ENCODE measurements at regions not wholly inside any gene's neighbourhood (a gene's known extent, or its start where the extent isn't known, plus 50 kb on each side); places are given as distances from the start of the nearest gene placed in this dataset.

DNA sequence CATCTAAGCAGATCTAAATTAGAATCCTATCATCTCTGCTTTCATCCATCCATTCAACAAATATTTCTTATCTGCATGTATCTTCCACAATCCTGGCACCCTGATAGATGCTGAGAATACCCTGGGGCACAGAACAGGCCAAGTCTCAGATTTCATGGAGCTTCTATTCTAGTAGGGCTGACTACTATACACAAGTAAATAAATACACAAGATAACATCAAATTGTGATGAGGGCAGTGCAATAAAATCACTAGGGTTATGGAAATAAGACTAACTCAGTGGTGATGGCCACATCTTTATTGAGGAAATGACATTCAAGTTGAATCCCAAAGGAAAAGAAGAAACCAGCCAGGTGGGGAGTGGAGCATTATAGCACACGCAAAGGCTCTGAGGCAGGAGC lies 138.4 kb upstream of the GLRA1 start:
- no peak for ATAC-seq
- Histone ChIP-seq H3K9me3 (no peaks in the 10 kb centered on the region), H3K4me1 (ENCODE audit: low read depth) (no peaks in the 10 kb centered on the region), H3K36me3 (ENCODE audit: low read depth) (no peaks in the 10 kb centered on the region), H3K4me3 (no peak overlapping the region)
- intact Hi-C loops (cut with DNase I, micrococcal nuclease) = no loop called here
- DNase-seq = no peak
- TF ChIP-seq, protein P1, sequence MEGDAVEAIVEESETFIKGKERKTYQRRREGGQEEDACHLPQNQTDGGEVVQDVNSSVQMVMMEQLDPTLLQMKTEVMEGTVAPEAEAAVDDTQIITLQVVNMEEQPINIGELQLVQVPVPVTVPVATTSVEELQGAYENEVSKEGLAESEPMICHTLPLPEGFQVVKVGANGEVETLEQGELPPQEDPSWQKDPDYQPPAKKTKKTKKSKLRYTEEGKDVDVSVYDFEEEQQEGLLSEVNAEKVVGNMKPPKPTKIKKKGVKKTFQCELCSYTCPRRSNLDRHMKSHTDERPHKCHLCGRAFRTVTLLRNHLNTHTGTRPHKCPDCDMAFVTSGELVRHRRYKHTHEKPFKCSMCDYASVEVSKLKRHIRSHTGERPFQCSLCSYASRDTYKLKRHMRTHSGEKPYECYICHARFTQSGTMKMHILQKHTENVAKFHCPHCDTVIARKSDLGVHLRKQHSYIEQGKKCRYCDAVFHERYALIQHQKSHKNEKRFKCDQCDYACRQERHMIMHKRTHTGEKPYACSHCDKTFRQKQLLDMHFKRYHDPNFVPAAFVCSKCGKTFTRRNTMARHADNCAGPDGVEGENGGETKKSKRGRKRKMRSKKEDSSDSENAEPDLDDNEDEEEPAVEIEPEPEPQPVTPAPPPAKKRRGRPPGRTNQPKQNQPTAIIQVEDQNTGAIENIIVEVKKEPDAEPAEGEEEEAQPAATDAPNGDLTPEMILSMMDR (IDR thresholded peaks at IDR 0.05) = no peak

DNA sequence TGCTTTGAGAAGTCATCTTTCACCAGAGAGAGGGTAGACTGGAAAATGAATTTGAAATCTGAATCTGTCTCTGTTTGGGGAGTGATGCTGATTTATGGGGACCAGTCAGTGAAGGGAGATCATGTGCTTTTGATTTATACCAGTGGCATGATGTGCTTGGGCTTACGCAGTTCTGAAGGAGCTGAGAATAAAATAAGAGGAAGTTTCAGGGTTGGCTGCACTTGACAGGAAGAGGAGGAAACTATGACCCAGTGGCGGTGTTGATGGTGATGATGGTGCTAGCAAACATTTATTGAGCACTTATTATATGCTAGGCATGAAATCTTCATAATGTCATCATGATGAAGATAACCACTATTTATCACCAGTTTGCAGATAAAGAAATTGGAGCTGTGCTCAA lies 136.4 kb upstream of the GLRA1 start:
- H3K4me3 ChIP-seq = no peak overlapping the region
- DNase-seq (no peak), ATAC-seq (no peak)
- TF ChIP-seq, protein P1 (IDR thresholded peaks at IDR 0.05) = no peak
- no peaks in the 10 kb centered on the region for H3K36me3 ChIP-seq (ENCODE audit: low read depth)
- intact Hi-C loops (cut with DNase I, micrococcal nuclease) = no loop called here
- H3K4me1 ChIP-seq (ENCODE audit: low read depth) = no peaks in the 10 kb centered on the region
- H3K9me3 ChIP-seq = no peaks in the 10 kb centered on the region

DNA sequence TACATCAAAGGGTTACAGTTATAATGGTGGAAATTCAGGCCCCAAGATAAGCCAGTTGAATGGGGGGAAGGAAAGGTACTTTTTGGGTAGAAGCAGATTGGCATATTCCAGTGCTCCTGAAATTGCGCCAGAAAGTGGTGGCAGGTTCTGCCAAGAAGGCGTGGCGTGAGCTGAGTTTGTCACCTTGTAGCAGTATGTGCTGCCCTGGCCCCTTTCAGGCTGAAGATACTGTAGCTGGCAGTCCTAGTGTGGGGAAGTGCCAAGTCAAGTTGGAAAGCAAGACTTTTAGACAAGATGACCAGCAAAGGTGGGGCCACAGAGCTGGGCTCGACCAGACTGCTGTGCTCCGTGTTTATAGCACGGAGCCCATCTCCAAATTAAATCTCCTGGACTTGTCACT lies 133.6 kb upstream of the GLRA1 start:
- Histone ChIP-seq H3K4me1 (ENCODE audit: low read depth) (no peaks in the 10 kb centered on the region), H3K4me3 (no peak overlapping the region), H3K36me3 (ENCODE audit: low read depth) (no peaks in the 10 kb centered on the region), H3K9me3 (no peaks in the 10 kb centered on the region)
- ATAC-seq (no peak), DNase-seq (no peak)
- TF ChIP-seq, protein P1 (IDR thresholded peaks at IDR 0.05) = no peak
- intact Hi-C loops (cut with DNase I, micrococcal nuclease) = no loop called here

DNA sequence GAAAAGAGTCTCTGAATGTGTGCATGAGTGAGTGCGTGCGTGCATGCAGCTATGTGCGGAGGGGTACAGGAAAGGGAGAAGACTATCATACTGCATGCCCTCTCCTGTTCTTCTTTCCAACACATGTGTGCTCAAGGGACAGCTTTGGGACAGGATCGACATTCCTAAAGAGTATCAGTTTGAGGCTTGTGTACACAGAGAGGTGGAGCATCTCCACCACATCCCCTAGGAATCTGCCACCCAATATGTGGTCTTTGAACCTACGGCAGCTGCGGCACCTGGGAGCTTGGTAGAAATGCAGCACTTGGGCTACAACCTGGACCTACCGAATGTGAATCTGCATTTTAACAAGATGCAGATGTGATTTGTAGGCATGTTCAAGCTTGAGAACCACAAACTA lies 132.3 kb upstream of the GLRA1 start:
- TF ChIP-seq, protein P1 (IDR thresholded peaks at IDR 0.05) = no peak
- intact Hi-C loops (cut with DNase I, micrococcal nuclease) = no loop called here
- no peak for ATAC-seq
- H3K9me3 ChIP-seq = no peaks in the 10 kb centered on the region
- H3K36me3 ChIP-seq (ENCODE audit: low read depth) = no peaks in the 10 kb centered on the region
- no peak overlapping the region for H3K4me3 ChIP-seq
- no peaks in the 10 kb centered on the region for H3K4me1 ChIP-seq (ENCODE audit: low read depth)
- DNase-seq = no peak

DNA sequence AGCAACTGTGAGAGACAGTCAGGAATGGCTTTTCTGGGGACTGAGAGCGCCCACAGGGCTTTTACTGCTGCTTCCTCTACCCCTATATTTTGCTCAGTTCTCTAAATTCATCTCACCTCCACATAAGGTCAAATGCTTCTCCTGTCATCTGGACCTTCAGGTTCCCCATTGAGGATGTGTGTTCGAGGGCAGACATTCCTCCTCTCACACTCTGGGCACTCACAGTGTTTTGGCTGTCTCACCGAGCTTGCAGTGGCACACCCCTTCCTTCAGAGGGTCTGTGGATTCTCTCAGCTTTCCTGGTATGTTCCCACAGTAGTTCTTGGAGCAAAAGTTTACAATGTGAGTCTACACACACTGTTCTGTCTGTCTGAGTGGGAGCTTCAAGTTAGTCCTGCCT lies 127.8 kb upstream of the GLRA1 start:
- Histone ChIP-seq H3K9me3 (no peaks in the 10 kb centered on the region), H3K36me3 (ENCODE audit: low read depth) (no peaks in the 10 kb centered on the region), H3K4me3 (no peak overlapping the region), H3K4me1 (ENCODE audit: low read depth) (no peaks in the 10 kb centered on the region)
- TF ChIP-seq, protein P1 (IDR thresholded peaks at IDR 0.05) = no peak
- intact Hi-C loops (cut with DNase I, micrococcal nuclease) = no loop called here
- DNase-seq (no peak), ATAC-seq (no peak)
